ENCODE measurements at regions not wholly inside any gene's neighbourhood (a gene's known extent, or its start where the extent isn't known, plus 50 kb on each side); places are given as distances from the start of the nearest gene placed in this dataset.

GRCh38 chr6:140627002-140627401 is 1252.6 kb upstream of the CITED2 start:
- TF ChIP-seq, protein P1, sequence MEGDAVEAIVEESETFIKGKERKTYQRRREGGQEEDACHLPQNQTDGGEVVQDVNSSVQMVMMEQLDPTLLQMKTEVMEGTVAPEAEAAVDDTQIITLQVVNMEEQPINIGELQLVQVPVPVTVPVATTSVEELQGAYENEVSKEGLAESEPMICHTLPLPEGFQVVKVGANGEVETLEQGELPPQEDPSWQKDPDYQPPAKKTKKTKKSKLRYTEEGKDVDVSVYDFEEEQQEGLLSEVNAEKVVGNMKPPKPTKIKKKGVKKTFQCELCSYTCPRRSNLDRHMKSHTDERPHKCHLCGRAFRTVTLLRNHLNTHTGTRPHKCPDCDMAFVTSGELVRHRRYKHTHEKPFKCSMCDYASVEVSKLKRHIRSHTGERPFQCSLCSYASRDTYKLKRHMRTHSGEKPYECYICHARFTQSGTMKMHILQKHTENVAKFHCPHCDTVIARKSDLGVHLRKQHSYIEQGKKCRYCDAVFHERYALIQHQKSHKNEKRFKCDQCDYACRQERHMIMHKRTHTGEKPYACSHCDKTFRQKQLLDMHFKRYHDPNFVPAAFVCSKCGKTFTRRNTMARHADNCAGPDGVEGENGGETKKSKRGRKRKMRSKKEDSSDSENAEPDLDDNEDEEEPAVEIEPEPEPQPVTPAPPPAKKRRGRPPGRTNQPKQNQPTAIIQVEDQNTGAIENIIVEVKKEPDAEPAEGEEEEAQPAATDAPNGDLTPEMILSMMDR (IDR thresholded peaks at IDR 0.05): no peak
- no peak for TF ChIP-seq EZH2phosphoT487 (IDR thresholded peaks at IDR 0.05)
- no peak for TF ChIP-seq EZH2 (IDR thresholded peaks at IDR 0.05)
